T-helper 1 cell (primary cell): ENCODE measurements at regions not wholly inside any gene's neighbourhood (a gene's known extent, or its start where the extent isn't known, plus 50 kb on each side); places are given as distances from the start of the nearest gene placed in this dataset.

Experiments used
- DNase-seq, 5 donors: peaks; one replicate each; pipeline ENCODE4 v3.0.0-alpha.2; 2012 to 2020

DNA sequence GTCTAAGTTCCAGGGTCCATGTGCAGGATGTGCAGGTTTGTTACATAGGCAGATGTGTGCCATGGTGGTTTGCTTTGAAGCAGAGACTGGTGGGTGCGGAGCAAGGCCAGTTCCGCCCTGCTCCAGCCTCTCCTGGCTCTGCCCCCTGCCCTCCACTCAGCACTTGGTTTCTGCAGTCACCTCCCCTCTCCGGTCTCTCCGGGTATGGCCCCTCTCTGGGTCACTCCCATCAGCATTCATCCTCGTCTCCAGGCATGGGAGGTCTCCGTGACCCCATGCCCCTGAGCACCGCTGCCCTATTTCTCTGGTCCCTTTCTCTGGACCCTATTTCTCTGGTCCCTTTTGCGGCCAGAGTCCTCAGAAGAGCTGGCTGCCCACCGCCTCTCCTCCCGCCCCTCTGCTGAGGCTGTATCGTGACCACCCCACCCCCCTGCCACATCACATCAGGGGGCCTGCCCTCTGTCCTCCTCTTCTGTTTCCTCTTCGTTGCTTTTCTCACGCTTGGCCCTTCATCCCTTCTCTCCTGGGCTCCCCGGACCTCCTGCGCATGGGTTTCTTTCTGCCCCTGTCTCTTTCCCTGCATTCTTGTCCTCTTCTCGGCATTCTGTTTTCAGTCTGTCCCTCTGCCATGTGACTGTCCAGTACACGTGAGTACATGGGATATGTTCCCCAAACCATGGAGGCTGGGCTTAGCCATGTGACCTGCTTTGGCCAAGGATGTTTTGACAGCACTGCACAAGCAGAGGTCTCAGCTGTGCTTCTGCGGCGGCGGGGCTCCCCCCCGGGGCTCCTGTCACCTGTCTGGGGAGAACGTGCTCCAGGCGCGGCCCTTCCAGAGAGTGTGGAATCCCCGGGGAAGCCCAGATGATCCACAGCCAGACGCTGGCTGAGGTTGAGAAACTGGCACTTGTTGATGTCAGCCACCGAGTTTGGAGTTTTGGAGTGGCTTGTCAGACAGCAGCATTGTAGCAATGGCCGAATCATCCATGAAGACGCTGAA lies 54.4 kb upstream of the C1orf174 start:
- no peak for DNase-seq

DNA sequence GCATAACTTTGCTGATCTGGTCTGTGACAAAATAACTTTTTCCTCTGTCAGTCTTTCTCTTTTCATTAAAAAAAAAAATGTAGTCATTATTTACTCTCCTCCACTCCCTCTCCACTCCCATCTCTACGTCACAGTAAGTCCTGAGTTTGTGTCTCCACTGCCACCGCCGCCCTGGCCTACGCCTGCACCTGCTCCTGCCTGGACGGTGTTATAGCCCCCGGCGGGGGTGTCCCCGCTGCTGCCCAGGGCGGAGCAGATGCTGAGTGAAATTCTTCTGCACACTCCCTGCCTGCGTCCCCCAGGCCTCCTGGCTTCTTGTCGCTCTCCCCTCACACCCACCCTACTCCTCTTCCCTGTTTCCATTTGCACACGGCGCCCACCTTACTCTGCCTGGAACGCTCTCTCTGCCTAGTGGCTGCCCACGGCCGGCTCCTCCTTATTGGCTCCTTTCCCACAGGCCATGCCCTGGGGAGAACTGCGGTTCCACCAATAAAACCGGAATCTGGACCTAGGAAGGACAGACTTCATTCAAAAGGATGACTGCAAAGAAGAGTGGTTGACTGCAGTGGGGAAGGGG lies 55.2 kb upstream of the C1orf174 start:
- DNase-seq: no peak

DNA sequence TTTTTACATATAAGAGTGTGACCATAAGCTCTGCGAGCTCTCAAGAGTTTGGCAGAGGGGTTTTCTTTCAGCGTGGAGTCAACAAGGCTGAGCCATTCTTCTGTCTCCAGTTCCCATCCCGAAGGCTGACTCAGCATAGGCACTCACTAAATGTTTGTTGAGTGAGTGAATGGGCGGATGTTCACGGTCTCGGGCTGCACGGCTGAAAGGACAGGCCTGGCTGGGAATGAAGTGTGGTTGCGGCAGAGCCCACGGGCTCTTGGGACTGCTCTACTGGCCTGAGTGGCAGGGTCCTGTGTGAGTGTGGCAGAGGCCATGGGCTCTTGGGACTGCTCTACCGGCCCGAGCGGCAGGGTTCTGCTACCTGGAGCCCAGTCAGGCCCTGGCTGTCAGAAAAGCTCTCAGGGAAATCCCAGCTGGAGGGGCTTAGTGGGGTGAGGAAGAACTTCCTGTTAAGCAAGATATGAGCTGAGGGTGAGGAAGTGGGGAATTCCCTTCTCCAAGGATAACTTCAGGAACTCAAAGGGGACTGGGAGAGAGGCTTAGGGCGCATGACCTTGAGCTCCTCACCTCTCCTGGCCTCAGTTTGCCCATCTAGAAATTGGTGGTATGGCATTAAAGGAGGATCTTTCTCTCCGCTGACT lies 56.6 kb upstream of the C1orf174 start:
- DNase-seq: no peak

DNA sequence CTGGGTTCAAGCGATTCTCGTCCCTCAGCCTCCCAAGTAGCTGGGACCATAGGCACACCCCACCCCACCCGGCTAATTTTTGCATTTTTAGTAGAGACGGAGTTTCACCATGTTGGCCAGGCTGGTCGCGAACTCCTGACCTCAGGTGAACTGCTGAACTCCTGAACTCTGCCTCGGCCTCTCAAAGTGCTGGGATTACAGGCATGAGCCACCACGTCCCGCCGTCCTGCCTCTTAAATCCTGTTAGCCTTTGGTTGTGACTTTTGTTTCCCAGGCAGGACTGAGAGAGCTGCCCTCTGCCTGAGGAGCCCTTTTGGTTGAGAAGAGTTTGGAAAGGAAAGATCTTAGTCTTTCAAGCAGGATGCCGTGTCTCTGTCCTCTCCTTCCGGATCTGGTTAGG lies 59.3 kb upstream of the C1orf174 start:
- no peak for DNase-seq

DNA sequence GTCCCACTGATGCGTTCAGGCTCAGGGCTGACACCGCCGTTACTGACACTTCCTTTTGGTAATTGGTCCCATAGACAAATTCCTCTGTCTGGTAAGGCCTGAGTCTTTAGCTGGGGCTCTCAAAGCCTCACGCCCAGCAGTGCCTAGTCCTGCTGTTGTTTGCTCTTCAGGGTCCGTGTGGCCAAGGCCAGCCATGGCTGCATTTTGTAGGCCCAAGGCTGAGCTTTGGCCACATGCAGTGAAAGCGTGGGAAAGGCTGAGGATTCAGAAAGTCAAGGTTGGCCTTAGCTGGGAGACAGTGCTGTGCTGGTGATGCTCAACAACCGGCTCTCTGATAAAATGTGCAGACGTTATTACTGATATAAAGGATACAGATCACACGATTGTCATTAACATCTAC lies 63.5 kb upstream of the C1orf174 start:
- DNase-seq: no peak

DNA sequence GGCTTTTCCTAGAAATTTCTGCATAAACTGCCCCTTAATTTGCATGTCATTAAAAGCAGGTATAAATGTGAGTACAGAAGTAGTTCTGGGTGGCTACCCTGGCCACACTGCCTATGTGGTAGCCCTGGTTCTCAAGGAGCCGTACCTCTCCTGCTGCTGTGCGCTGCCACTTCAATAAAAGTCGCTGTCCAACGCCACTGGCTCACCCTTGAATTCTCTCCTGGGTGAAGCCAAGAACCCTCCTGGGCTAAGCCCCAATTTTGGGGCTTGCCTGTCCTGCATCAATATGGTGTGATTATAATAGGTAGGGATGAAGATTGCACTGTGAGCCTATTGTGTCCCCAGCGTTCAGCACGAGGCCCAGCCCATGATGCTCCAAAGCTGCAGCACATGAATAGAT lies 65.6 kb upstream of the C1orf174 start:
- DNase-seq: no peak

DNA sequence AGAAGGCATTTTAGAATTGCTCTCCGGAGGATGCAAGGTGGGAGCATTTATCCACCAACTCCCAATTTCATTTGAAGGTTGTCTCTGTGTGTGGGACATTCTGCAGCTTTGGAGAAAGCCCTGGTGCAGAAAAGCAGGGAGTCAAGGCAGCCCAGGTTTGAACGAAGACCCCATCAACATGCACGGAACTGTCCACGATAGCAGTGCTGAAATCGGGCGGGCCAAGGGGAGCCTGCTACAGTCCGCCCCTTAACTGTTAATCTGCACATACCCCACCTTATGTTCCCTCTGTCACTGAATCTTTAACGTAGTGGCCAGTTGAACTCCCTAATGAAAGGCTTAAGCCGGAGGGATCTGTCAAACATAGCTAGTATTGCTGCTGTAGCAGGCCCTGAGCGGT lies 68.8 kb upstream of the C1orf174 start:
- no peak for DNase-seq

DNA sequence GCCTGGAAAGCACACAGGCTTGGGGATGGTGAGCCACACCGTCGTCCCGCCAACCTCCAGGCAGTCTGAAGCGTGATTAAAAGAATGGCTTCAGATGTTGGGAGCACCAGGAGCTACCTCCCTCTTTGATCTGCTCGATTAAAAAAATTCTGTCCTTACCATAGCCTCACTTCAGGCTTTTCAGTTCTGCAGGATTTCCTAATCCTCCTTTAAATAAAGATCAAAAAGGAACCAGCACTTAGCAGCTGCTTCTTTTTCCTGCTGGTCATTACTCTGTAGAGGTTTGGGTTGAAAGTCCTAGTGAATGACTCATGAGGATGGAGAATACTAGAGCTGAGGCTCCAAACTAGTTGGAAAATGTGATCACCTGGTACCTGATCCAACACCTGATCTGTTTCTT lies 71.9 kb upstream of the C1orf174 start:
- DNase-seq: no peak

DNA sequence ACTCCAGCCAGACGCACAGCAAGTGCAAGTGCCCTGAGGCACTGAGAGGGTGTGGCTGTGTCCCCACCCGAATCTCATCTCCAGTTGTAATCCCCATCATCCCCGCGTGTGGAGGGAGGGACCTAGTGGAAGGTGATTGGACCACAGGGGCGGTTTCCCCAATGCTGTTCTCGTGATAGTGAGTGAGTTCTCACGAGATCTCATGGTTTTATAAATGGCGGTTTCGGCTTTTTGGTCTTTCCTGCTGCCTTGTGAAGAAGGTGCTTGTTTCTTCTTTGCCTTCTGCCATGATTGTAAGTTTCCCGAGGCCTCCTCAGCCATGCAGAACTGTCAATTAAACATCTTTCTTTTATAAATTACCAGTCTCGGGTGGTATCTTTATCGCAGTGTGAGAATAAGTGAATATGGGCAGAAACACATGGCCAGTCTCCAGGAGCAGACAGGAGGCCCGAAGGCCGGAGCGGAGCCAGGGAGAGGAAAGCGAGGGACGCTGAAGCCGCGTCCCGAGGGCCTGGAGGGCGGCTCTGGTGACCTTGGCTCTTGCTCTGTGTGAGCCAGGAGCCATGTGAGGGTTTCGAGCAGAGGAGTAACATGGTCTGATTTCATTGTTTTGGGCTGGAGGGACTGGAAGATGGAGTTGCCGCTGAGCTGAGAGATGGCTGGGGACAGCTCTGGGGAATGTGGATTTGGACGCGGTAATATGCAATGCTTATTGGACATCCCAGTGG lies 76.0 kb upstream of the C1orf174 start:
- no peak for DNase-seq

DNA sequence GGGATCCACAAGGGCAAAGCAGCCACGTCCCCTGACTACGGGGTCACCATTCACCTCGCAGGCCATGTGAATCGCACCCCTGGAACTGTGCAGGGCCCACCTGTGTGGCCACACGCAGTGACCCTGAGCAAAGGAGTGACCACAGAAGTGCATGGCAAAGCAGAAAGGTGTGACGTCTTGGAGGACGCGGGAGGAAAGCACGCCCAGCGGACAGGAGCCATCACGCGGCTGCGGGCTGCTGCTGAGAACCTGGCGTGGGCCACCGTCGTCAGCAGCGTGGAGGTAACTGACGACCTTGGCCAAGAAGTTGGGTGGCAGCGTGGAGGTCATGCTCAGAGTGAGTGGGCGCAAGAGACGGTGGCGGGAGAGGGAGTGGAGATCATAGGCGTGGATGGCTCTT lies 76.7 kb upstream of the C1orf174 start:
- no peak for DNase-seq

DNA sequence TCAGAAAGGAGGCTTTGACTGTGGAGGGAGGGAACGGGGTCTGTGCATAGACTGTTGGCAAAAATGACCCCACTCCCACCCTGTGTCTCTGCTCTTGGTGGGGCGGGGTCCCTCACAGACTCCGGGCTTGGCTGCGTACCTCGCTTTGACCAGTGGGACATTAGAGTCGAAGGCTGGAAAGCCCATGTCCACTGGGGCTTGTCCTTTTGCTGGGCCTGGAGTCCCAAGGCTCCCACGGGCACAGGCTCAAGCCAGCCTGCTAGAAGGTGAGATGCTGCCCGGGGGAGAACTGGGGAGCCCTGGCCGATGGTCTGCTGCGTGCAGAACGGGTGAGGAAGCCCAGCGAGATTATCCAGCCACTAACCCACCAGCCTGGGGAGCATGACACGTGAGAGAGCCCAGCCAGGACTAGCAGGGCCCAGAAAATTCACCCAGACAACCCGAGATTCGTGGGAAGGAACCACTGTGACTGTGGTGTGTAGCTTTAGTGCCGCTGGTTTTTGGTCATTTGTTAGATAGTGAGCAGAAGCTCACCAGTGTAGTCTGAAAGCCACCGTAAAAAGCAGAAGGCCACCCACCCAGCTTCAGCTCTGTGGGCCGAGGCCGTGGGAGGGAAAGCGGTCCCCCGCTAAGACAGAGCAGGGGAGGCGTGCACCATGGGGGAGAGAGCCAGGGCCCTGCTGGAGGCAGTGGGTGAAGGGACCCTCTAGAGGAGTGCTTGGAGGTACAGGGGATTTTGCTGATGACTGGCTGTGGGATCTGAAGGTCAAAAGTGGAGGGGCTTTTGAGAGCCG lies 78.3 kb upstream of the C1orf174 start:
- no peak for DNase-seq

DNA sequence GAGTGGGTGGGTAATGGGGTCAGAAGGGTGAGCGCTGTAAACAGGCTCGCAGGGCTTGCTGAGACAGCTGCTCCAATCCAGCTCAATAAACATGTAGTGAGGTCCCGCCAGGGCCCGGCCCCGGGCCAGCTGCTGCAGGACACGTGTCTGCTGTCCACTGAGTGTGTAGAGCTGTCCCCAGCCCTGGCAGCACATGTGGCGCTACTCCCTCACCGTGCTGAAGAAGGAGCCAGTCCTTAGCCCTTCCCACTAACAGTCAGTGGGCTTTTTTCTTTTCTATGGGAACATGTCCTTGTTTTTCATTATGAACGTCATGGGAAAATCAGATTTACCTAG lies 78.9 kb upstream of the C1orf174 start:
- DNase-seq: no peak

DNA sequence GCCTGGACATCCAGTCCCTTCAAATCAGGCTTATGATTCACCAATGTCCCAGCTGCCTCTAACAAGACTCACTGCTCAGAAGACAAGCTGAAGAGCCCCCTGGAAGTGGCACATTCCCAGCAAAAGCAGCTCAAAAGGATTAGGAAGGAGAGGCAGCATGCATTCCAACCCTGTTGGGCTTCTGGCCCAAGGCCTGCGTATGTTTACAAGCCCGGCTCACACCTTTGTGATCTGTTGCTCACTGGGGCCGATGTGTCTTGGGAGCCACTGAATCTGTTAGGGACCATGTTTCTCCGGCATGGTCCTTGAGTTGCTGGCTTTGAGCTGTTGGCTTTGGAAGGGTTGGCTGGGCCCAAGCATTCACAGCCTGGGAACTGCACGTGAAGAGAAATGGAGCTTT lies 81.2 kb upstream of the C1orf174 start:
- no peak for DNase-seq

DNA sequence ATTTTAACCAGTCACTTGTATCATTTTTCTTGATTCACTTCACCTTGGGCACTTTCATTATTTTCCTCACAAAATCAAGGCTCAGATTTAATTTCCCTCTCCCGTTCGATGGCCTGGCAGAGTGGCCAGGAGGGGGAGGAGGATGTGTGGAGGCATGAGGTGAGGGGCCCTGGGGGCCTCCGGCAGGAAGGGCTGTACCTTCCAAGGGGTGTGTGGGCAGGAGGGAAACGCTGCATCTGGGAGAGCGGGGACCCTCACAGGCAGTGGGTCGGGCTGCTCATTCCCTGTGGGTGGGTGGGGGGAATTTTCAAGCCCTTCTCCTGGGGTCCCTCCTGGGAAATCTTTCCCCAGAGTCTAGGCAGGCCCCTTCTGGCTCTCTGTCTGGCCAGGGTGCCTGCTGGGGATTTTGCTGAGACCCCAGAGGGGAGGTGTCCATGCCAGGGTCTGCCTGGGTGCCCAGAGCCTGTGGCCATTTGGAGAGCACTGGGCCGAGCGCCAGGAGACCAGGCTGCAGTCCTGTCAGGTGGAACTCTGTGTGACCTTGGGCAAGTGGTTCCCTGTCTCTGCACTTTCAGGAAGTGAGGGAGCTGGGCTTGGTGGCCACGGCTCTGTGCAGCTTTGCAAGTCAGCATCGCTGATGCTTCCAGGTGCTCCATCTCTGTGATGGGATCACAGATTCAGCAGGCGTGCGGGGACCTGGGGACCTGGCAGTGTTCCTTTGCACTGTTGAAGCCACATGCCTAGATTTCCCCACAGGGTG lies 81.9 kb upstream of the C1orf174 start:
- no peak for DNase-seq

DNA sequence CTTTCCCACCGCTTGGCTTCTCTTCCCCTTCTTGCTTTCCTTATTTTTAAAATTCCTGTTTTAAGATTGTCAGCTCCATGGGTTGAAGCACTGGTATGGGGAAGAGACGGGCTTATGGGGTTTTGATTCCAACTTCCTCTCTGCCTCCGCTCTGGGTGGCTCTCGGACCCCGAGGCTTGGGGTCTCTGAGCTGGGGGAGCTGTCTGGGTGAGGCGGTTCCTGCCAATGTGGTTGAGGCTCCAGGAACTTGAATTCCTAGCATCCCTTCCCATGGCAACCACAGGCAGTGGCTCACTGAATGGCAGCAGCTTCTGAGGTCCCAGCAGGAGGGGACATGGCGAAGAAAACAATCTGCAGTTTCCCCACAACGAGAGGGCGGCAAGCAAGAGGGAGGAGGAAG lies 83.1 kb upstream of the C1orf174 start:
- DNase-seq: no peak

DNA sequence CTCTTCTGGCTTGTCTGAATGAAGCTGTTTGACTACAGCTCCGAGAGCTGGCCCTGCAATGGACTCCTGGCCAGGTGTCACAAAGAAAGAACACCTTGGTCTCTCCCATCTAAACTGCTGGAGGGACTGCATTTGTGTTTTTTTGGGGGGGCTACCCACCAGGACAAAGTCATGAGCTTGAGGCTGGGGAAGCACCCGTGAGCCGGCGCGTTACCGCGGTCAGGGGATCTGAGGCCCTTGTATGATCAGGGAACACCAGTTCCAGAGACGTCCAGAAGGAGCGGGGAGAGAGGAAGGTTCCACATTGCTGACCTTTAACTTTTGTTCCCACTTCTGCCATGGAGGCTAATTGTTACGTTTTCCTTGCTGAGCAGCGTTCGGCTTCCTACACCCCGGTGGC lies 84.5 kb upstream of the C1orf174 start:
- DNase-seq: no peak

DNA sequence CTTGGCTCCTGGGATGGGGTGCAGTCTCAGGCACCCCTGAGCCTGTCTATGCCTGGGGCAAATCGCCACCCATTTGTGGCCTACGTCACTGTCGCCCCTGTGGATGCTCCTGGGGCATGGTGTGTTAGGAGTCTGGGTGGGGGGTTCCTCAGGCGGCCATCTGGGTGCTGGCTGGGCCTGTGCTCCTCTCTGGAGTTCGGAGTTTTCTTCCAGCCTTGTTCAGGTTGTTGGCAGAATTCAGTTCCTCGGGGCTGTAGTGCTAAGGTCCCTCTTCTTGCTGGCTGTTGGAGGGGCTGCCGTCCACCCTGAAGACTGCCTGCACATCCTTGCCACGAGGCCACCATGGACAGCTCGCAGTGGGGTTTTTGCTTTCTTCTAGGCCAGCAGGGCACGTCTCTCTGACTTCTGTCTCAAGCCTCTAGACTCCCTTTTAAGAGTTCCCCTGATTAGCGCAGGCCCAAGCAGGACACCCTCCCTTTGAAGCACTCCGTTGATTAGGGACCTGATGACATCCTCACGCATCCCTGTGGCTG lies 86.7 kb upstream of the C1orf174 start:
- no peak for DNase-seq

DNA sequence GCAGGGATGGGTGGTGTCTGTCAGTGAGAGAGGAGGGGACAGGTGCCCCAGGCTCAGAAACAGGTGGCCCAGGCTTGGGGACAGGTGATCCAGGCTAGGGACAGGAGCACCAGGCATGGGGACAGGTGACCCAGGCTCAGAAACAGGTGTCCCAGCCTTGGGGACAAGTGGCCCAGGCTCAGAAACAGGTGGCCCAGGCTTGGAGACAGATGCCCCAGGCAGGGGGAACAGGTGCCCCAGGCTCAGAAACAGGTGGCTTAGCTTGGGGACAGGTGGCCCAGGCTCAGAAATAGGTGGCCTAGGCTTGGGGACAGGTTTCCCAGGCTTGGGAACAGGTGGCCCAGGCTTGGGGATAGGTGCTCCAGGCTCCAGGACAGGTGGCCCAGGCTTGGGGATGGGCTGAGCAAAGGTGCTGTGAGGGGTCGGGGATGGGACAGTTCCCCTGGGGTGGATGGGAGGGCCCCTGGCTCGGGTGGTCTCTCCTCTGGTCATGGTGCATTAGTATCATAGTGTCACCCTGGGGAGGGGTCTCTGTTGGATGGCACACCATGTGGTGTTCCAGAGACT lies 87.7 kb upstream of the C1orf174 start:
- DNase-seq: no peak

DNA sequence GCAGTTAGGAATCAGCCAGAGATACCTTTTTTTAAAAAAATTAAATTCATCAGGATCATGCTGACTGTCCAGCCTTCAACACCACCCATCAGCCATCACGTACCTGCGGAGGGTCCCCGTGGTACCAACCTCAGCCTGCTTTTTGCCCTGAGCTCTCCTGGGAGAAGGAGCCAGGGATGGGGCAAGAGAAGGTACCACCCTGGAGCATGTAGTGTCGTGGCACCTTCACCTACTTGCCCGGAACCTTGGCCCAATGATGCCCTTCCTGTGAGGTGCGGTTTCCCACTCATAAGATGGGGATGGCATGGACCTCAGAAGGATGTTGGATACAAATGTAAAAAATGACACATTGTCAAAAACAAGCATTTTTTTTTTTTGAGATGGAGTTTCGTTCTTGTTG lies 88.4 kb upstream of the C1orf174 start:
- no peak for DNase-seq

DNA sequence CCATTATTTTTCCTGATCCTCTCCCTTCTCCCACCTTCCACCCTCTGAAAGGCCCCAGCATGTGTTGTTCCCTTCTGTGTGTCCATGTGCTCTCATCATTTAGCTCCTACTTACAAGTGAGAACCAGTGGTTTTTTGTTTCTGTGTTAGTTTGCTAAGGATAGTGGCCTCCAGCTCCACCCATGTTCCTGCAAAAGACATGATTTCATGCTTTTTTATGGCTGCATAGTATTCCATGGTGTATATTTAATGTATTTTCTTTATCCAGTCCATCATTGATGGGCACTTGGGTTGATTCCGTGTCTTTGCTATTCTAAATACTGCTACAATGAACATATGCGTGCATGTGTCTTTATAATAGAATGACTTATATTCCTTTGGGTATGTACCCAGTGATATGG lies 89.4 kb upstream of the C1orf174 start:
- DNase-seq: no peak

DNA sequence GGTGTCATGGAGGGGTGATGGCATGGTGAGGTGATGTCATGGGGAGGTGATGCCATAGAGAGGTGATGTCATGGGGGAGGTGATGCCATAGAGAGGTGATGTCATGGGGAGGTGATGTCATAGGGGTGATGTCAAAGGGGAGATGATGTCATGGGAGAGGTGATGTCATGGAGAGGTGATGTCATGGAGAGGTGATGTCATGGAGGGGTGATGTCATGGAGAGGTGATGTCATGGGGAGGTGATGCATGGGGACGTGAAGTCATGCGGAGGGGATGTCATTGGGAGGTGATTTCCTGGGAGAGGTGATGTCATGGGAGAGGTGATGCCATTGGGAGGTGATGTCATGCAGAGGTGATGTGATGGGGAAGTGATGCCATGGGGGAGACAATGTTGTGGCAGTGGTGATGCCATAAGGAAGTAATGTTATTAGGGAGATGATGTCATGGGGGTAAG lies 92.1 kb upstream of the C1orf174 start:
- peak in 1 of 5 donors; percentile 3 for DNase-seq
